ENCODE measurements at regions not wholly inside any gene's neighbourhood (a gene's known extent, or its start where the extent isn't known, plus 50 kb on each side); places are given as distances from the start of the nearest gene placed in this dataset.
"Not testable (repeated sequence)": the region's sequence is repeated elsewhere in the genome, so short reads cannot be mapped to it uniquely, and the experiment has no call there.

DNA sequence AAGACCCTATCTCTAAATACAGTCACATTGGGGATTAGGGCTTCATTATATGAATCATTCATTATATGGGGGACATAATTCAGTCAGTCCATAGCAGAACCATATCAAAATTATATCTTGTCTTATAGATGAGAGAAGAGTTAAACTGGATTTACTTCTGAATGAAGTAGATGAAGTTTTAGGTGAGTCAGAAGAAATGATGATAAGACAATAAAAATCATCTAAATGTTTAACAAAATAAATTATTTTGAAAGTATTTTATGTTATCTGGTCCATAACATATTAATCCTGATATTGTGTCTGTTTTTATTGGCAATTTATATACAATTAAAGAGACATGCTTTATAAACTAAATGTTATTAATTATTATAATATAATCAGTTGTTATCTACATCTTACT is 76.9 kb upstream of the EFCAB3 start:
- H3K4me3 ChIP-seq (replicated peaks in 1 of 3): no peak overlapping the region
- H3K27me3 ChIP-seq: no peaks in the 10 kb centered on the region
- no peaks in the 10 kb centered on the region for H3K4me1 ChIP-seq
- H3K36me3 ChIP-seq: no peaks in the 10 kb centered on the region
- no peak for TF ChIP-seq CTCF (IDR thresholded peaks at IDR 0.05)
- TF ChIP-seq POLR2A (IDR thresholded peaks at IDR 0.05): no peak
- no peaks in the 10 kb centered on the region for H3K9me3 ChIP-seq
- intact Hi-C loops (cut with DNase I): no loop called here
- H3K27ac ChIP-seq: no peak overlapping the region
- no peak for DNase-seq

- DNase-seq: no peak
- 88 to 89% methylated on average over 4 of the region's 4 CpGs for WGBS, 2 donors
Observed at GRCh38 chr17:62300697-62301096, 79.7 kb upstream of the EFCAB3 start.

DNA sequence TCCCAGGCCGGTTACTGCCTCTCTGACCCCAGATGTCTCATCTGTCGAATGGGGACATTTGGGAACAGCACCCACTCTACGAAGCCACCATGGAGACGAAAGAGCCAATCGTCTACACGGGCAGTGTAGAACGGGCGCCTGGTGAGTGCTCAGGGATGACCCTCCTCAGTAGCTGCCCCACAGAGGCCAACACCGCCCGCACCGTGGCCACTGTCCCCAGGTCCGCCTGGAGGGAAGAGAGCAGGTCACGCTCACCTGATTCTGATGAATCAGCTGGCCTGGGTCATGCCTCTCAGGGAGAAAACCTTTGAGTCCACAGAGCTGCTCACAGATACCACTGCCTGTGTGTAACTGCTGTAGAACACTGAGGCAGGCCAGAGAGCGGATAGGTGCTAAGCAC is 105.1 kb upstream of the EFCAB3 start:
- H3K4me3 ChIP-seq (replicated peaks in 1 of 3); intact Hi-C loops (cut with DNase I); H3K27me3 ChIP-seq; H3K9me3 ChIP-seq; DNase-seq; H3K27ac ChIP-seq; H3K36me3 ChIP-seq; H3K4me1 ChIP-seq: not testable (repeated sequence)
- no CpG with 5 or more reads among the region's 14 CpGs for WGBS, 2 donors

More at GRCh38 chr17:62300697-62301096, 79.7 kb upstream of the EFCAB3 start:
- Histone ChIP-seq H3K9me3 (no peaks in the 10 kb centered on the region), H3K4me3 (replicated peaks in 1 of 3) (no peak overlapping the region), H3K4me1 (no peaks in the 10 kb centered on the region), H3K27me3 (no peaks in the 10 kb centered on the region), H3K36me3 (no peaks in the 10 kb centered on the region), H3K27ac (no peak overlapping the region)
- intact Hi-C loops (cut with DNase I): no loop called here
- TF ChIP-seq POLR2A (IDR thresholded peaks at IDR 0.05) (no peak), CTCF (IDR thresholded peaks at IDR 0.05) (no peak)

- H3K4me1 ChIP-seq; H3K27me3 ChIP-seq; DNase-seq; H3K9me3 ChIP-seq; intact Hi-C loops (cut with DNase I); H3K36me3 ChIP-seq; H3K4me3 ChIP-seq (replicated peaks in 1 of 3); H3K27ac ChIP-seq: not testable (repeated sequence)
- 81% methylated on average over 3 of the region's 12 CpGs; no CpG with 5 or more reads in 1 of the 2 donors for WGBS, 2 donors
Observed at GRCh38 chr17:62268361-62268760, 112.0 kb upstream of the EFCAB3 start.

- H3K27ac ChIP-seq; H3K27me3 ChIP-seq; H3K4me3 ChIP-seq (replicated peaks in 1 of 3); DNase-seq; intact Hi-C loops (cut with DNase I); H3K36me3 ChIP-seq; H3K9me3 ChIP-seq; H3K4me1 ChIP-seq: not testable (repeated sequence)
- WGBS, 2 donors: no CpG with 5 or more reads among the region's 15 CpGs
Observed at GRCh38 chr17:62264974-62265373, 115.4 kb upstream of the EFCAB3 start.

- H3K4me3 ChIP-seq (replicated peaks in 1 of 3); H3K27ac ChIP-seq; H3K27me3 ChIP-seq; H3K36me3 ChIP-seq; H3K4me1 ChIP-seq; intact Hi-C loops (cut with DNase I); H3K9me3 ChIP-seq; DNase-seq: not testable (repeated sequence)
- 65 to 70% methylated on average over 6 of the region's 6 CpGs for WGBS, 2 donors
Observed at GRCh38 chr17:62255791-62256190, 124.6 kb upstream of the EFCAB3 start.

- H3K27ac ChIP-seq; intact Hi-C loops (cut with DNase I); H3K36me3 ChIP-seq; DNase-seq; H3K27me3 ChIP-seq; H3K4me1 ChIP-seq; H3K9me3 ChIP-seq; H3K4me3 ChIP-seq (replicated peaks in 1 of 3): not testable (repeated sequence)
- WGBS, 2 donors: 19 to 27% methylated on average over 7 of the region's 7 CpGs
Observed at GRCh38 chr17:62242076-62242475, 138.3 kb upstream of the EFCAB3 start.

- H3K36me3 ChIP-seq; DNase-seq; H3K27me3 ChIP-seq; H3K4me1 ChIP-seq; H3K27ac ChIP-seq; H3K9me3 ChIP-seq; H3K4me3 ChIP-seq (replicated peaks in 1 of 3); intact Hi-C loops (cut with DNase I): not testable (repeated sequence)
- WGBS, 2 donors: 84 to 86% methylated on average over 3 of the region's 3 CpGs
Observed at GRCh38 chr17:62239569-62239968, 140.8 kb upstream of the EFCAB3 start.

- H3K4me3 ChIP-seq (replicated peaks in 1 of 3); H3K27me3 ChIP-seq; intact Hi-C loops (cut with DNase I); H3K4me1 ChIP-seq; H3K9me3 ChIP-seq; DNase-seq; H3K36me3 ChIP-seq; H3K27ac ChIP-seq: not testable (repeated sequence)
- 77 to 82% methylated on average over 6 of the region's 6 CpGs for WGBS, 2 donors
Observed at GRCh38 chr17:62238551-62239338, 141.6 kb upstream of the EFCAB3 start.

GRCh38 chr17:62233822-62234481 is 146.4 kb upstream of the EFCAB3 start:
- H3K27me3 ChIP-seq; DNase-seq; H3K27ac ChIP-seq; H3K9me3 ChIP-seq; intact Hi-C loops (cut with DNase I); H3K4me3 ChIP-seq (replicated peaks in 1 of 3); H3K4me1 ChIP-seq; H3K36me3 ChIP-seq: not testable (repeated sequence)
- WGBS, 2 donors: 90 to 97% methylated on average over 2 of the region's 2 CpGs

DNA sequence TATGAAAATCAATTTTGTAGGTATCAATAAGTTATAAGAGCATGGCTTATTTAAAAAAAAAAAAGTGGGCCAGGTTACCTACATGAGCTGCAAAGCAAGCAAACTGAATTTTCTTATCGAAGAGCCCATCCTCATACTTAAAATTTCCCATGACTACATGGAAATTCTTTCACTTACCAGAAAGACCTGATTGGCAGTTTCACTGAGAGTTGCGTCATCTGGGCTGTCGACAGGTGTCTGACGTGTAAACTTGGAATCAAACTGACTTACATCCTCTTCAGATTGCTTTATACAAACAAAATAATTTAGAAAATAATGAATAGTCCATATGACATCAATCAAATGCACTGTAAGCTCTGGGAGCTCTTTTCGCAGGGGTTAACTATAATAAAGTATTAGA is 149.1 kb upstream of the EFCAB3 start:
- WGBS, 2 donors: 69 to 78% methylated on average over 4 to 5 of the region's 5 CpGs
- H3K4me3 ChIP-seq (replicated peaks in 1 of 3); H3K27me3 ChIP-seq; H3K27ac ChIP-seq; H3K4me1 ChIP-seq; H3K36me3 ChIP-seq; intact Hi-C loops (cut with DNase I); DNase-seq; H3K9me3 ChIP-seq: not testable (repeated sequence)
